ENCODE measurements at regions not wholly inside any gene's neighbourhood (a gene's known extent, or its start where the extent isn't known, plus 50 kb on each side); places are given as distances from the start of the nearest gene placed in this dataset.

DNA sequence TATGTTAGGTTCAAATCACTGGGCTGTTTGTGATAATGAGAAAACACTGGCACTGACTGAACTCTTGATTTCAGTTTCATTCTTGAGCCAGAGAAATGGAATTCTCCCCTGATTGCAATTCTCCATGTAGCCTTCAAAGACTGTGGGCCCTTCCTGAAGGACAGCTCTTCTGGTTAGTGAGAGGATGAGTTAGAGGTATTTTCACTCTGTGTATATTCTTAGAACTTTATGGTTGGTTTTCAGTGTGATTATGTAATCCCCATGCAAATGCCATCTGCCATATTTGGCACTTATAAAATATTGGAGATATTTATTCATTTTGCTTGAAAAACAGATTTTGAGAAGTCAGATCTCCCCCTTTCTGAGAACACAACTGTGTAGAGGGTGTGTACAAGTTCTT lies 323.7 kb downstream of the SLC4A3 start:
- TF ChIP-seq, protein P1, sequence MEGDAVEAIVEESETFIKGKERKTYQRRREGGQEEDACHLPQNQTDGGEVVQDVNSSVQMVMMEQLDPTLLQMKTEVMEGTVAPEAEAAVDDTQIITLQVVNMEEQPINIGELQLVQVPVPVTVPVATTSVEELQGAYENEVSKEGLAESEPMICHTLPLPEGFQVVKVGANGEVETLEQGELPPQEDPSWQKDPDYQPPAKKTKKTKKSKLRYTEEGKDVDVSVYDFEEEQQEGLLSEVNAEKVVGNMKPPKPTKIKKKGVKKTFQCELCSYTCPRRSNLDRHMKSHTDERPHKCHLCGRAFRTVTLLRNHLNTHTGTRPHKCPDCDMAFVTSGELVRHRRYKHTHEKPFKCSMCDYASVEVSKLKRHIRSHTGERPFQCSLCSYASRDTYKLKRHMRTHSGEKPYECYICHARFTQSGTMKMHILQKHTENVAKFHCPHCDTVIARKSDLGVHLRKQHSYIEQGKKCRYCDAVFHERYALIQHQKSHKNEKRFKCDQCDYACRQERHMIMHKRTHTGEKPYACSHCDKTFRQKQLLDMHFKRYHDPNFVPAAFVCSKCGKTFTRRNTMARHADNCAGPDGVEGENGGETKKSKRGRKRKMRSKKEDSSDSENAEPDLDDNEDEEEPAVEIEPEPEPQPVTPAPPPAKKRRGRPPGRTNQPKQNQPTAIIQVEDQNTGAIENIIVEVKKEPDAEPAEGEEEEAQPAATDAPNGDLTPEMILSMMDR (conservative IDR thresholded peaks at IDR 0.05): no peak
- Mint-ChIP-seq H3K4me3 (no peak overlapping the region), H3K36me3 (no peaks in the 10 kb centered on the region), H3K9me3 (peaks cover 4% of the 10 kb centered on the region), H3K27ac (no peak overlapping the region), H3K4me1 (ENCODE audit: unreplicated experiment) (no peaks in the 10 kb centered on the region), H3K27me3 (peaks cover 3% of the 10 kb centered on the region)
- DNase-seq (ENCODE audit: extremely low spot score, unreplicated experiment): no peak

DNA sequence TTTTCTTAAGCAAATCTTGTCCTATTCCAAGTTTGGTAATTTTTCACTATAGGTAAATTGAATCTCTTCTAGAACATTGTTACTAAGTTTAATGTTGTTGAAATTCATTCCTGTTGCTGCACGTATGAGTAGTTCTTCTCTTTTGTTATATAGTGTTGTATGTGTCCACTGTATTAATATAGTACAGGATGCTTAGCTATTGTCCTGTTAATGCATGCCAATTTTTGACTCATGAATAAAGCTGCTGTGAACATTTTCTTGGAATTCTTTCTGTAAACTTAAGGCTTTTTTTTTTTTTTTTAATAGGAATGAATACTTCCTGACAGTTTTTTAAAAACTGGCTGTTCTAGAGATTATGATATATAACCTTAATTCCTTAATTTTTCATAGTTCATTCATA lies 326.9 kb downstream of the SLC4A3 start:
- DNase-seq (ENCODE audit: extremely low spot score, unreplicated experiment): no peak
- no peaks in the 10 kb centered on the region for H3K27me3 Mint-ChIP-seq
- no peaks in the 10 kb centered on the region for H3K4me1 Mint-ChIP-seq (ENCODE audit: unreplicated experiment)
- no peaks in the 10 kb centered on the region for H3K36me3 Mint-ChIP-seq
- H3K9me3 Mint-ChIP-seq: peaks cover 4% of the 10 kb centered on the region
- H3K4me3 Mint-ChIP-seq: no peak overlapping the region
- TF ChIP-seq, protein P1 (conservative IDR thresholded peaks at IDR 0.05): no peak
- no peak overlapping the region for H3K27ac Mint-ChIP-seq

DNA sequence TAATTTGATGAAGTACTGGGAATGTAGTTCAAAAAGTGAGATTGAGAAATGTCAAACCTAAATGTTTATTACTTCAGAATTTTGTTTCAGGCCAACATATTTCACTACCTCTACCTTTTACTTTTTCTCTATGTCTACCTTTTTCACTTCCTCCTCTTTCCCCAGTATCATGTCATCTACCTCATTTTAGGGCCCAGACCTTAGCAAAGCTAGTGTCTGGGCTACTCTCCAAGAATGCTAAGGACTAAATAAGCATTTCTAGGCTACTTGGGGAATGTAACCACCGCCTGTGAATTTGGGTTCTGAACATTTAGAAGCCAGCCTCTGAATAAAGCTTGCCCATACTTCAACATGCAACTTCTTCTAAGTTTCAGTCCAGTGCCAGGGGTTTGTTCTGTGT lies 330.4 kb downstream of the SLC4A3 start:
- Mint-ChIP-seq H3K9me3 (peaks cover 4% of the 10 kb centered on the region), H3K4me1 (ENCODE audit: unreplicated experiment) (peaks cover 8% of the 10 kb centered on the region), H3K27ac (no peak overlapping the region), H3K36me3 (no peaks in the 10 kb centered on the region), H3K4me3 (no peak overlapping the region), H3K27me3 (no peaks in the 10 kb centered on the region)
- DNase-seq (ENCODE audit: extremely low spot score, unreplicated experiment): no peak
- TF ChIP-seq, protein P1 (conservative IDR thresholded peaks at IDR 0.05): no peak

DNA sequence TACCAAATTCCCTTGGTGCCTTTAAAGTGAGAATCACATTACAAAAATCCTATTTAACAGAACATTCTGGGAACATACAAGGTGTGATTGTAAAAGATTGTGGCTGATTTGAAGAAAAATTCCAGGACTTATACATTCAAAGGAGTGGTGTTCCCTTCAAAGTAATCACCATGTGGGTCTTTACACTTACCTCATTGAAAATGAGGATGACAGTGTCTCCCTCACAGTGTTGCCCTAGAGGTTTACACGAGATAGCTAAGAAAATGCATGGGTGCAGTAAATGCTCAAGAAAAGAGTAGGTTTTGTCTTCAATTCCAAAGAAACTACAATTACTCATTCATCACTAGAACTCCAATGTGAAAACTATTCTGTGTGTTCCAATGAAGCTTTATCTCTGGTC lies 331.5 kb downstream of the SLC4A3 start:
- no peaks in the 10 kb centered on the region for H3K36me3 Mint-ChIP-seq
- no peak overlapping the region for H3K27ac Mint-ChIP-seq
- H3K9me3 Mint-ChIP-seq: peaks cover 4% of the 10 kb centered on the region
- TF ChIP-seq, protein P1 (conservative IDR thresholded peaks at IDR 0.05): no peak
- H3K4me3 Mint-ChIP-seq: no peak overlapping the region
- peaks cover 8% of the 10 kb centered on the region for H3K4me1 Mint-ChIP-seq (ENCODE audit: unreplicated experiment)
- DNase-seq (ENCODE audit: extremely low spot score, unreplicated experiment): no peak
- no peaks in the 10 kb centered on the region for H3K27me3 Mint-ChIP-seq

DNA sequence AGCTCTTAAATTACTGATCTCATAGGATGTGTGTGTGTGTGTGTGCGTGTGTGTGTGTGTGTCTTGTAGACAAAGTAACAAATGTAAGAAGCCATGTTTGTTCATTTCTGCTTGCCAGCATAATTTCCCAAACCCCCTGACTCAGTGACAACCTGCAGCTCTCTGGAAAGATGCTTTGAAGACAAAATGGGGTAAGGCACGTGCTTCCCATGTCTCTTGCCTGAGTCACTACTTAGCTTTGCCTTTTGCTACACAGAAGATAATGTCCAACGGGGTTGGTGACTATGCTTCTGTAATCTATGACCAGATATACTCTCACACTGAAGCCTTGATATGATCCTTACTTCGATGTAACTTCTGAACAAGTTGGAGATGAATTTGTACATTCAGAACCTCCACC lies 332.0 kb downstream of the SLC4A3 start:
- TF ChIP-seq, protein P1 (conservative IDR thresholded peaks at IDR 0.05): no peak
- Mint-ChIP-seq H3K36me3 (no peaks in the 10 kb centered on the region), H3K27ac (no peak overlapping the region), H3K9me3 (no peaks in the 10 kb centered on the region), H3K27me3 (no peaks in the 10 kb centered on the region), H3K4me3 (no peak overlapping the region), H3K4me1 (ENCODE audit: unreplicated experiment) (peaks cover 8% of the 10 kb centered on the region)
- DNase-seq (ENCODE audit: extremely low spot score, unreplicated experiment): no peak

DNA sequence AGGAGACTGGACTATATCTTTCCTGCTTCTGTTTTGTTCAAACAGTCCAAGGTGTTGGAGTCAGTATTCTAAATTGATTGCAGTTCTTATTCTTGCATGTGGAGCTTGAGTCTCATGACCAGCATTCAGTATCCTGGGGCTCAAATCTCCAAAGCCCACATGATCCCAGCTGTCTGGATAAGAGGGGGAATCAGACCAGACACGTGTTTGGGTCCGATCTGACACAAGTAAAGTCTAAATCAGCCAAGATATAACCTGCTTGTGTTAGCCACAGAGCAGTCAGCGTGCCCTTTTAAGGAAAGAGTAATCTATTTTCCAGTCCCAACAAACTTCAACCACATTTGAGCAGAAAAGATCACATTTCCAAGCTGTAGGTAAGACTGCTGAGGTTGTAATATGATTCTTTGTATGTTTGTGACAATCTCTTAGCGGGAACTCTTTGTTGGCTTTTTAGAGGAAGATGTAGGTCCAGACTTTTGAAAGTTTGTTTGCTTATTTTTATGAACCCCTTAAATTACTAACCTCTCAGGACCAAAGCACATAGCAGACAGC lies 334.6 kb downstream of the SLC4A3 start:
- TF ChIP-seq, protein P1 (conservative IDR thresholded peaks at IDR 0.05): no peak
- Mint-ChIP-seq H3K9me3 (no peaks in the 10 kb centered on the region), H3K27me3 (peaks cover 3% of the 10 kb centered on the region), H3K36me3 (no peaks in the 10 kb centered on the region), H3K4me1 (ENCODE audit: unreplicated experiment) (peaks cover 29% of the 10 kb centered on the region), H3K4me3 (no peak overlapping the region), H3K27ac (no peak overlapping the region)
- no peak for DNase-seq (ENCODE audit: extremely low spot score, unreplicated experiment)
